HepG2 (cell line): ENCODE measurements at regions not wholly inside any gene's neighbourhood (a gene's known extent, or its start where the extent isn't known, plus 50 kb on each side); places are given as distances from the start of the nearest gene placed in this dataset.
A peak's percentile ranks its signal among the peaks of the same experiment; 100 is the strongest.

Source experiments
- CBX5 ChIP-seq: sonication (generic); formaldehyde crosslinking; IDR thresholded peaks from 2 replicates; pipeline ENCODE4 v1.4.0; 2020; ENCODE audit warnings: missing genetic modification reagents, borderline replicate concordance
- HINFP ChIP-seq: sonication (generic); formaldehyde crosslinking; IDR thresholded peaks from 2 replicates; pipeline ENCODE4 v1.4.0; 2020; ENCODE audit warnings: low read depth, mild to moderate bottlenecking, missing genetic modification reagents
- ISL2 ChIP-seq: sonication (generic); formaldehyde crosslinking; IDR thresholded peaks from 2 replicates; pipeline ENCODE4 v1.5.0; 2020; ENCODE audit warnings: missing genetic modification reagents
- KDM2A ChIP-seq: sonication (generic); formaldehyde crosslinking; IDR thresholded peaks from 2 replicates; pipeline ENCODE4 v1.4.0; 2020; ENCODE audit warnings: low read depth, missing genetic modification reagents, borderline replicate concordance
- REL ChIP-seq: sonication (generic); formaldehyde crosslinking; conservative IDR thresholded peaks from 2 replicates; pipeline ENCODE4 v1.8.0; 2022; ENCODE audit warnings: mild to moderate bottlenecking, missing genetic modification reagents, moderate library complexity
- THAP9 ChIP-seq: sonication (generic); formaldehyde crosslinking; IDR thresholded peaks from 2 replicates; pipeline ENCODE4; 2020; ENCODE audit warnings: missing genetic modification reagents, mild to moderate bottlenecking, borderline replicate concordance
- TRIM24 ChIP-seq: sonication (generic); formaldehyde crosslinking; IDR thresholded peaks from 2 replicates; pipeline ENCODE4 v1.8.0; 2022; ENCODE audit warnings: mild to moderate bottlenecking, missing genetic modification reagents
- U2AF1 ChIP-seq: fragments of 200-400 bp; formaldehyde crosslinking; optimal IDR thresholded peaks from 2 replicates; pipeline ENCODE3; 2017; ENCODE audit warnings: mild to moderate bottlenecking, low read depth, low read length
- ZBTB39 ChIP-seq: sonication (generic); formaldehyde crosslinking; IDR thresholded peaks from 2 replicates; pipeline ENCODE4 v1.5.0; 2020; ENCODE audit warnings: missing genetic modification reagents
- ZNF224 ChIP-seq: sonication (generic); formaldehyde crosslinking; IDR thresholded peaks from 2 replicates; pipeline ENCODE4 v1.5.0; 2020; ENCODE audit warnings: mild to moderate bottlenecking, missing genetic modification reagents
- ZNF232 ChIP-seq: sonication (generic); formaldehyde crosslinking; IDR thresholded peaks from 2 replicates; pipeline ENCODE4 v1.4.0; 2020; ENCODE audit warnings: missing genetic modification reagents, borderline replicate concordance
- ZNF382 ChIP-seq: sonication (generic); formaldehyde crosslinking; IDR thresholded peaks from 2 replicates; pipeline ENCODE4 v1.5.0; 2020; ENCODE audit warnings: missing genetic modification reagents, mild to moderate bottlenecking, borderline replicate concordance
- ZNF549 ChIP-seq: sonication (generic); formaldehyde crosslinking; IDR thresholded peaks from 2 replicates; pipeline ENCODE4 v1.5.0; 2020; ENCODE audit warnings: missing genetic modification reagents
- ZNF629 ChIP-seq: sonication (generic); formaldehyde crosslinking; conservative IDR thresholded peaks from 2 replicates; pipeline ENCODE4 v1.5.0; 2020; ENCODE audit warnings: missing genetic modification reagents
- ZSCAN21 ChIP-seq: sonication (generic); formaldehyde crosslinking; IDR thresholded peaks from 2 replicates; pipeline ENCODE4 v1.8.0; 2022; ENCODE audit warnings: mild to moderate bottlenecking, missing genetic modification reagents, moderate library complexity, borderline replicate concordance
- TF ChIP-seq, protein P1 (sequence below), 2 experiments: sonication (generic) in 1 of 2; formaldehyde crosslinking in 1 of 2; IDR thresholded peaks; 2 replicates each; pipeline versions ENCODE4 v1.5.1 to v1.6.1; 2011 to 2020; ENCODE audit warnings: borderline replicate concordance in 1 of 2, low read depth in 1 of 2, low read length in 1 of 2, mild to moderate bottlenecking in 1 of 2, missing genetic modification reagents in 1 of 2, moderate library complexity in 1 of 2
- TF ChIP-seq, protein P2 (sequence below): sonication (generic); formaldehyde crosslinking; IDR thresholded peaks from 2 replicates; pipeline ENCODE4 v1.4.0; 2020; ENCODE audit warnings: missing genetic modification reagents

DNA sequence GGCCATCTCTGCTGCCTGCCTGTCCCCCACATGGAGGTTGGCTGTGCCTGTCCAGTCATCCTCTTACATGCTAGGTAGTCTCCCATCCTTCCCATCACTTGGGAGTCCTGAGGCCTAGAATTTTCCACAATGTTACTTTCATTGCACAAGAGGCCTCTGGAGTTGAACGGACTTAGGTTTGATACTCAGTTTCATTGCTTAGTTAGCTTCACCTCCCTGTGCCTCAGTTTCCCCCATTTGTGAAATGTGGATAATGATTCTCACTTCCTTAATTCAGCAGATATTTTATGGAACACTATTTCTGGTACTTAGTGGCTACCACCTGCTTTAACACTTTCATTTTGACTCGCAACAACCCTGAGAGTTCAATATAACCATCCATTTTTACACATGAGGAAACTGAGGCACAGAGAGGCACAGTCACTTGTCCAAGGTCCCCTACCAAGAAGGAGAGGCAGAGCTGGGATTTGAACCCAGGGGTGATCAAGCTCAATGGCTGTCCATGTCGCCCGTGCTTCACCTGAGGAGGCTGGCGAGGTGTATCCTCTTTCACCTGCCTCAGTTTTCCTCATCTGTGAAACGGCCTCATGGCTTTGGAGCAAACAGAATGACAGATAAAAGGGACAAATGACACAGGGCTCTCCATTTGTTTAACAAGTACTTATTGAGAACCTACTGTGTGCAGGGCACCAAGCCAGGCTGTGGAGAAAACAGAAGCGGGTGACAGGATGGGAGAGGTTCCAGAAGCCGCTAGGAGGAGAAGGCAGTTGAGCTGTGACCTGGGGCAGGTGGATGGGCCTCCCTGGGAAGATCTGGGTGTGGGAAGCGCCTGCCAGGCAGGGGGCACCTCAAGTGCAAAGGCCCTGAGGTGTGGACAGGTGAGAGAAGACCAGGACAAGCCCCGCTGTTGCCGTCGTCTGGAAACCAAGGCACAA is 154.3 kb upstream of the PTPN1 start (continued):
- TF ChIP-seq ZBTB39 (CRISPR knock-in tag) (no peak), ZNF629 (peak; percentile 97), ZSCAN21 (CRISPR knock-in tag) (no peak), ISL2 (CRISPR knock-in tag) (no peak), ZNF549 (CRISPR knock-in tag) (no peak), ZNF232 (CRISPR knock-in tag) (no peak), ZNF382 (no peak), TRIM24 (no peak), REL (CRISPR knock-in tag) (0 out of 2 replicates have a peak, but pooled peaks have one; percentile 49), ZNF224 (CRISPR knock-in tag) (no peak), HINFP (CRISPR knock-in tag) (no peak), CBX5 (CRISPR knock-in tag) (0 out of 2 replicates have a peak, but pooled peaks have one; percentile 15), U2AF1 (no peak), KDM2A (CRISPR knock-in tag) (no peak; the same call in 1 of the 2 replicates), THAP9 (CRISPR knock-in tag) (no peak)
- TF ChIP-seq, protein P1, sequence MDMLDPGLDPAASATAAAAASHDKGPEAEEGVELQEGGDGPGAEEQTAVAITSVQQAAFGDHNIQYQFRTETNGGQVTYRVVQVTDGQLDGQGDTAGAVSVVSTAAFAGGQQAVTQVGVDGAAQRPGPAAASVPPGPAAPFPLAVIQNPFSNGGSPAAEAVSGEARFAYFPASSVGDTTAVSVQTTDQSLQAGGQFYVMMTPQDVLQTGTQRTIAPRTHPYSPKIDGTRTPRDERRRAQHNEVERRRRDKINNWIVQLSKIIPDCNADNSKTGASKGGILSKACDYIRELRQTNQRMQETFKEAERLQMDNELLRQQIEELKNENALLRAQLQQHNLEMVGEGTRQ (IDR thresholded peaks at IDR 0.05; ENCODE audit: low read depth, low read length) = no peak
- TF ChIP-seq, protein P1 (CRISPR knock-in tag; IDR thresholded peaks at IDR 0.05; ENCODE audit: borderline replicate concordance) = no peak
- TF ChIP-seq, protein P2, sequence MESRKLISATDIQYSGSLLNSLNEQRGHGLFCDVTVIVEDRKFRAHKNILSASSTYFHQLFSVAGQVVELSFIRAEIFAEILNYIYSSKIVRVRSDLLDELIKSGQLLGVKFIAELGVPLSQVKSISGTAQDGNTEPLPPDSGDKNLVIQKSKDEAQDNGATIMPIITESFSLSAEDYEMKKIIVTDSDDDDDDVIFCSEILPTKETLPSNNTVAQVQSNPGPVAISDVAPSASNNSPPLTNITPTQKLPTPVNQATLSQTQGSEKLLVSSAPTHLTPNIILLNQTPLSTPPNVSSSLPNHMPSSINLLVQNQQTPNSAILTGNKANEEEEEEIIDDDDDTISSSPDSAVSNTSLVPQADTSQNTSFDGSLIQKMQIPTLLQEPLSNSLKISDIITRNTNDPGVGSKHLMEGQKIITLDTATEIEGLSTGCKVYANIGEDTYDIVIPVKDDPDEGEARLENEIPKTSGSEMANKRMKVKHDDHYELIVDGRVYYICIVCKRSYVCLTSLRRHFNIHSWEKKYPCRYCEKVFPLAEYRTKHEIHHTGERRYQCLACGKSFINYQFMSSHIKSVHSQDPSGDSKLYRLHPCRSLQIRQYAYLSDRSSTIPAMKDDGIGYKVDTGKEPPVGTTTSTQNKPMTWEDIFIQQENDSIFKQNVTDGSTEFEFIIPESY (CRISPR knock-in tag) = no peak
